A673 (cell line): ENCODE measurements at regions not wholly inside any gene's neighbourhood (a gene's known extent, or its start where the extent isn't known, plus 50 kb on each side); places are given as distances from the start of the nearest gene placed in this dataset.

Experiments used
- CTCF ChIP-seq: fragments of 300-800, 200-600 bp; sonication (generic); conservative IDR thresholded peaks from 2 replicates; pipeline ENCODE4 v1.5.1; 2017; ENCODE audit warnings: low read depth, mild to moderate bottlenecking, antibody characterized with exemption, low read length, moderate library complexity, mixed read lengths
- EZH2 ChIP-seq: fragments of 200-600 bp; sonication (generic); IDR thresholded peaks from 2 replicates; pipeline ENCODE4 v1.6.1; 2017; ENCODE audit warnings: borderline replicate concordance, low read depth, mild to moderate bottlenecking, mixed read lengths, antibody characterized with exemption, low read length; ENCODE audit not compliant: poor library complexity, severe bottlenecking

- TF ChIP-seq CTCF = no peak
- no peak for TF ChIP-seq EZH2
Measured at GRCh38 chr4:20626326-20627005, 73.8 kb upstream of the PACRGL start.
